Fibroblast of upper back skin (primary cell): ENCODE measurements at regions not wholly inside any gene's neighbourhood (a gene's known extent, or its start where the extent isn't known, plus 50 kb on each side); places are given as distances from the start of the nearest gene placed in this dataset.
A peak's percentile ranks its signal among the peaks of the same experiment; 100 is the strongest.

Source experiments
- DNase-seq: peaks from one replicate; pipeline ENCODE4 v3.0.0-alpha.2; 2013

- DNase-seq: no peak
Measured at GRCh38 chr13:40440990-40441820, 225.2 kb downstream of the FOXO1 start.

- no peak for DNase-seq
Measured at GRCh38 chr13:40442231-40442630, 224.2 kb downstream of the FOXO1 start.

GRCh38 chr13:40442826-40443225 lies 223.6 kb downstream of the FOXO1 start:
- no peak for DNase-seq

GRCh38 chr13:40444241-40444640 lies 222.2 kb downstream of the FOXO1 start:
- DNase-seq: no peak

- no peak for DNase-seq
Measured at GRCh38 chr13:40445557-40445990, 220.9 kb downstream of the FOXO1 start.

GRCh38 chr13:40446365-40446764 lies 220.1 kb downstream of the FOXO1 start:
- DNase-seq: no peak

- DNase-seq: no peak
Measured at GRCh38 chr13:40447857-40448256, 218.6 kb downstream of the FOXO1 start.

GRCh38 chr13:40452038-40452666 lies 214.3 kb downstream of the FOXO1 start:
- DNase-seq: no peak

- no peak for DNase-seq
Measured at GRCh38 chr13:40452741-40453334, 213.6 kb downstream of the FOXO1 start.

- DNase-seq: peak; percentile 47
Measured at GRCh38 chr13:40453351-40454021, 213.0 kb downstream of the FOXO1 start.

GRCh38 chr13:40456397-40456953 lies 210.0 kb downstream of the FOXO1 start:
- DNase-seq: no peak

- DNase-seq: no peak
Measured at GRCh38 chr13:40456979-40457553, 209.4 kb downstream of the FOXO1 start.

- DNase-seq: no peak
Measured at GRCh38 chr13:40457929-40458719, 208.3 kb downstream of the FOXO1 start.

GRCh38 chr13:40458720-40458990 lies 207.8 kb downstream of the FOXO1 start:
- no peak for DNase-seq

- DNase-seq: peak; percentile 58
Measured at GRCh38 chr13:40460116-40460515, 206.3 kb downstream of the FOXO1 start.

GRCh38 chr13:40464337-40465014 lies 202.0 kb downstream of the FOXO1 start:
- DNase-seq: no peak

- no peak for DNase-seq
Measured at GRCh38 chr13:40465015-40465390, 201.4 kb downstream of the FOXO1 start.

GRCh38 chr13:40466272-40466671 lies 200.2 kb downstream of the FOXO1 start:
- DNase-seq: no peak

- DNase-seq: no peak
Measured at GRCh38 chr13:40468227-40468838, 198.1 kb downstream of the FOXO1 start.

GRCh38 chr13:40469581-40470310 lies 196.7 kb downstream of the FOXO1 start:
- DNase-seq: no peak
